ENCODE measurements at regions not wholly inside any gene's neighbourhood (a gene's known extent, or its start where the extent isn't known, plus 50 kb on each side); places are given as distances from the start of the nearest gene placed in this dataset.
"Not testable (repeated sequence)": the region's sequence is repeated elsewhere in the genome, so short reads cannot be mapped to it uniquely, and the experiment has no call there.

DNA sequence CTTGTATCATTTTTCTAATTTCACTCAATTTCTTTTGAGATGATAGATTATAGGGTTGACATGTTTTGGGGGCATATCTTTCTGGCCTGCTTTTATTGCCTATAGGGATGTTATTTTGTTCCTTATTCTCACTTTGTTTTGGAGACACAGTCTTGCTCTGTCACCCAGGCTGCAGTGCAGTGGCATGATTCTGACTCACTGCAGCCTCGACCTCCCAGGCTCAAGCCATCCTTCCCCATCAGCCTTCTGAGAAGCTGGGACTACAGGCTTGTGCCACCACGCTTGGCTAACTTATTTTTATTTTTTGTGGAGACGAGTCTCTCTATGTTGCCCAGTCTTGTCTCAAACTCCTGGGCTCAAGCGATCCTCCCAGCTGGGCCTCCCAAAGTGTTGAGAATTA, 72.8 kb upstream of the FAN1 start:
- no peak overlapping the region for H2AFZ ChIP-seq (ENCODE audit: low read length)
- no peaks in the 10 kb centered on the region for H3F3A ChIP-seq (ENCODE audit: low read depth)
- H3K9me3 ChIP-seq (ENCODE audit: insufficient read depth, low read depth, low read length): no peaks in the 10 kb centered on the region
- H4K20me1 ChIP-seq (ENCODE audit: insufficient read depth, low read length, poor library complexity, severe bottlenecking): peaks cover 9% of the 10 kb centered on the region
- H3K9ac ChIP-seq (ENCODE audit: low read depth, low read length, poor library complexity, severe bottlenecking): no peak overlapping the region
- H3K4me2 ChIP-seq (ENCODE audit: low read depth, low read length, poor library complexity, severe bottlenecking): peak overlapping the region; percentile 8
- no peaks in the 10 kb centered on the region for H3K27me3 ChIP-seq (ENCODE audit: insufficient read depth, low read length, poor library complexity, severe bottlenecking)
- no peak for TF ChIP-seq EZH2phosphoT487 (IDR thresholded peaks at IDR 0.05; ENCODE audit: borderline replicate concordance)
- TF ChIP-seq, protein P1, sequence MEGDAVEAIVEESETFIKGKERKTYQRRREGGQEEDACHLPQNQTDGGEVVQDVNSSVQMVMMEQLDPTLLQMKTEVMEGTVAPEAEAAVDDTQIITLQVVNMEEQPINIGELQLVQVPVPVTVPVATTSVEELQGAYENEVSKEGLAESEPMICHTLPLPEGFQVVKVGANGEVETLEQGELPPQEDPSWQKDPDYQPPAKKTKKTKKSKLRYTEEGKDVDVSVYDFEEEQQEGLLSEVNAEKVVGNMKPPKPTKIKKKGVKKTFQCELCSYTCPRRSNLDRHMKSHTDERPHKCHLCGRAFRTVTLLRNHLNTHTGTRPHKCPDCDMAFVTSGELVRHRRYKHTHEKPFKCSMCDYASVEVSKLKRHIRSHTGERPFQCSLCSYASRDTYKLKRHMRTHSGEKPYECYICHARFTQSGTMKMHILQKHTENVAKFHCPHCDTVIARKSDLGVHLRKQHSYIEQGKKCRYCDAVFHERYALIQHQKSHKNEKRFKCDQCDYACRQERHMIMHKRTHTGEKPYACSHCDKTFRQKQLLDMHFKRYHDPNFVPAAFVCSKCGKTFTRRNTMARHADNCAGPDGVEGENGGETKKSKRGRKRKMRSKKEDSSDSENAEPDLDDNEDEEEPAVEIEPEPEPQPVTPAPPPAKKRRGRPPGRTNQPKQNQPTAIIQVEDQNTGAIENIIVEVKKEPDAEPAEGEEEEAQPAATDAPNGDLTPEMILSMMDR (conservative IDR thresholded peaks at IDR 0.05; ENCODE audit: low read length): no peak
- no peaks in the 10 kb centered on the region for H3K4me1 ChIP-seq (ENCODE audit: insufficient read depth, low read length, poor library complexity, severe bottlenecking)
- H3K9me2 ChIP-seq (replicated peaks; ENCODE audit: low read depth, low read length): no peaks in the 10 kb centered on the region
- H3K79me2 ChIP-seq (ENCODE audit: insufficient read depth, low read length): peaks cover 26% of the 10 kb centered on the region; the same call in 1 of the 2 replicates
- H3K4me3 ChIP-seq (ENCODE audit: low read length, poor library complexity, severe bottlenecking): no peak overlapping the region
- peaks cover 32% of the 10 kb centered on the region for H3K36me3 ChIP-seq (ENCODE audit: insufficient read depth, low read length)

DNA sequence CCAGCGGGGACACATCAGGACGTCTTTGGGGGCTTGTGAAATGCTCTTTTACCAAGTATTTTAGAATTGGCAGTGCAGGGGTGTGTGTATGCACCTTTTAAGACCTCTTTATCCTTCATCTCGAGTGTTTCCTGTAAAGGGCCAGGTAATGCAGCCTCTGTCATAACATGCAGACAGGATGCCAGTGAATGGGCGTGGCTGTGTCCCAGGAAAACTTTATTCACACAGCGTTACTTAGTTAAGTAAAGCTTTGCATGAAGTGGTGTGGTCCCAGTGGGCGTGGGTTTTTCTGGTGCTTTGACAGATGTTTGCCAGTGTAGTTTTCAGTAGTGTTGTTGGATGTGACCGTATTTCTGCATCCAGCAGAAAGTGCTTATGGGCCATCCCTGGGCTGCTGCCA, 70.3 kb upstream of the FAN1 start:
- not testable (repeated sequence) for H3F3A ChIP-seq (ENCODE audit: low read depth); H3K4me3 ChIP-seq (ENCODE audit: low read length, poor library complexity, severe bottlenecking); H2AFZ ChIP-seq (ENCODE audit: low read length); H3K4me1 ChIP-seq (ENCODE audit: insufficient read depth, low read length, poor library complexity, severe bottlenecking); H3K9ac ChIP-seq (ENCODE audit: low read depth, low read length, poor library complexity, severe bottlenecking); H3K9me2 ChIP-seq (replicated peaks; ENCODE audit: low read depth, low read length); H4K20me1 ChIP-seq (ENCODE audit: insufficient read depth, low read length, poor library complexity, severe bottlenecking); H3K9me3 ChIP-seq (ENCODE audit: insufficient read depth, low read depth, low read length); H3K4me2 ChIP-seq (ENCODE audit: low read depth, low read length, poor library complexity, severe bottlenecking); H3K27me3 ChIP-seq (ENCODE audit: insufficient read depth, low read length, poor library complexity, severe bottlenecking)
- Histone ChIP-seq H3K36me3 (ENCODE audit: insufficient read depth, low read length) (peaks cover 36% of the 10 kb centered on the region), H3K79me2 (ENCODE audit: insufficient read depth, low read length) (peaks cover 26% of the 10 kb centered on the region; the same call in 1 of the 2 replicates)

DNA sequence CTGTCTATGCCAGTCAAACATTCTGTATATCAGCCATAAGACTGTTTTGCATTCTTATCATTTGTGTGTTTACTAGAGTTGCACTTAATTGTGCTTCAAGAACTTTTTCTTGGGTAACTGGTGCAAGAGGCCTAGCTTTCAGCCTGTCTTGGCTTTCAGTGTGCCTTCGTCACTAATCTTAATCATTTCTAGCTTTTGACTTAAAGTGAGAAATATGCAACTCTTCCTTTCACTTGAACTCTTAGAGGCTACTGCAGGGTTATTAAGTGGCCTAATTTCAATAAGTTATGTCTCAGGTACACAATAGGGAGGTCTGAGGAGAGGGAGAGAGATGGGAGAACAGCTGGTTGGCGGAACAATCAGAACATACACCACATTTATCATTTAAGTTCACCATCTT, 62.1 kb upstream of the FAN1 start:
- H3K9me3 ChIP-seq (ENCODE audit: insufficient read depth, low read depth, low read length); H3K9ac ChIP-seq (ENCODE audit: low read depth, low read length, poor library complexity, severe bottlenecking); H3K79me2 ChIP-seq (ENCODE audit: insufficient read depth, low read length); H3K4me2 ChIP-seq (ENCODE audit: low read depth, low read length, poor library complexity, severe bottlenecking); H3F3A ChIP-seq (ENCODE audit: low read depth); H4K20me1 ChIP-seq (ENCODE audit: insufficient read depth, low read length, poor library complexity, severe bottlenecking); H2AFZ ChIP-seq (ENCODE audit: low read length); H3K4me3 ChIP-seq (ENCODE audit: low read length, poor library complexity, severe bottlenecking); H3K27me3 ChIP-seq (ENCODE audit: insufficient read depth, low read length, poor library complexity, severe bottlenecking); H3K9me2 ChIP-seq (replicated peaks; ENCODE audit: low read depth, low read length): not testable (repeated sequence)
- peaks cover 14% of the 10 kb centered on the region for H3K4me1 ChIP-seq (ENCODE audit: insufficient read depth, low read length, poor library complexity, severe bottlenecking)
- peaks cover 13% of the 10 kb centered on the region; the same call in 1 of the 2 replicates for H3K36me3 ChIP-seq (ENCODE audit: insufficient read depth, low read length)

DNA sequence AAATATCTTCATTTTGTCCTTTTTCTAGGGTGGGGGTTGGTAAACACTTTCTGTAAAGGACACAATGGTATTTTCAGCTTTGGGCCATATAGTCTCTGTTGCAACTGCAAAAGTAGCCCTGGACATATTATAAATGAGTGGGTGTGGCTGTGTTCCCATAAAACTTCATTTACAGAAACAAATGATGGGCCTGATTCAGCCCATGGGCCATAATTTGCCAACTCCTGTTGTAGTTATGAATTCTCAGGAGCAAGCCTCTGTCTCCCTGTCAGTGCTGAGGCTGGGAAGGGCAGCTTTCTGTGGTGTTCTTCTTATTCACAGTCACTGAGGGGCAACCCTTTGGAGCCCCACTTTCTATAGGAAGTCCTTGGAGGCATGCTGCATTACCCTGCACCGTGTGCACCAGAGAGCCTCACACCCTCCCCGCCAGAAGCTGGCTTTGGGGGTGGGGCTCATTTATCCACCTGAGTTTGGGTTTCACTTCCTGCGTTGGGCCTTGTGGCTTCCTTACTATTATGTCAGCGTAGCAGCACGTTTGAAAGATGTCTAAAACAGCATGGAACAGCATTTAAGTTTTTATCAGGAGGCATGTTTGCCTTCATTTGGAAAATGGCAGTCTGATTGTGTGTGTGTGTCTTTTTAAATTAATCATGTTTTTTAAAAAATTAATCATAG, 60.8 kb upstream of the FAN1 start:
- H2AFZ ChIP-seq (ENCODE audit: low read length); H3F3A ChIP-seq (ENCODE audit: low read depth); H3K9me2 ChIP-seq (replicated peaks; ENCODE audit: low read depth, low read length); H3K79me2 ChIP-seq (ENCODE audit: insufficient read depth, low read length); H3K9me3 ChIP-seq (ENCODE audit: insufficient read depth, low read depth, low read length); H3K36me3 ChIP-seq (ENCODE audit: insufficient read depth, low read length); H3K27me3 ChIP-seq (ENCODE audit: insufficient read depth, low read length, poor library complexity, severe bottlenecking); H4K20me1 ChIP-seq (ENCODE audit: insufficient read depth, low read length, poor library complexity, severe bottlenecking): not testable (repeated sequence)
- Histone ChIP-seq H3K4me3 (ENCODE audit: low read length, poor library complexity, severe bottlenecking) (peak overlapping the region; percentile 38), H3K4me1 (ENCODE audit: insufficient read depth, low read length, poor library complexity, severe bottlenecking) (peaks cover 14% of the 10 kb centered on the region), H3K9ac (ENCODE audit: low read depth, low read length, poor library complexity, severe bottlenecking) (peak overlapping the region; percentile 6), H3K4me2 (ENCODE audit: low read depth, low read length, poor library complexity, severe bottlenecking) (peak overlapping the region; percentile 49)

DNA sequence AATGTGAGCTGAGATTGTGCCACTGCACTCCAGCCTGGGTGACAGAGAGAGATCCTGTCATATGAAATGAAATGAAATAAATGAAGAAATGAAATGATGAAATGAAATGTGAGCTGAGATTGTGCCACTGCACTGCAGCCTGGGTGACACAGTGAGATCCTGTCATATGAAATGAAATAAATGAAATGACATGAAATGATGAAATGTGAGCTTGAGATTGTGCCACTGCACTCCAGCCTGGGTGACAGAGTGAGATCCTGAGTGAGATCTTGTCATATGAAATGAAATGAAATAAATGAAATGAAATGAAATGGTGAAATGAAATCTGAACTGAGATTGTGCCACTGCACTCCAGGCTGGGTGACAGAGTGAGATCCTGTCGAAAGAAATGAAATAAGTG, 58.2 kb upstream of the FAN1 start:
- peaks cover 14% of the 10 kb centered on the region for H3K4me1 ChIP-seq (ENCODE audit: insufficient read depth, low read length, poor library complexity, severe bottlenecking)

More for the DNA sequence above, 58.2 kb upstream of the FAN1 start:
- not testable (repeated sequence) for H3F3A ChIP-seq (ENCODE audit: low read depth); H3K9me2 ChIP-seq (replicated peaks; ENCODE audit: low read depth, low read length); H3K27me3 ChIP-seq (ENCODE audit: insufficient read depth, low read length, poor library complexity, severe bottlenecking); H3K79me2 ChIP-seq (ENCODE audit: insufficient read depth, low read length); H3K9me3 ChIP-seq (ENCODE audit: insufficient read depth, low read depth, low read length); H2AFZ ChIP-seq (ENCODE audit: low read length); H3K36me3 ChIP-seq (ENCODE audit: insufficient read depth, low read length); H3K4me3 ChIP-seq (ENCODE audit: low read length, poor library complexity, severe bottlenecking); H4K20me1 ChIP-seq (ENCODE audit: insufficient read depth, low read length, poor library complexity, severe bottlenecking); H3K4me2 ChIP-seq (ENCODE audit: low read depth, low read length, poor library complexity, severe bottlenecking); H3K9ac ChIP-seq (ENCODE audit: low read depth, low read length, poor library complexity, severe bottlenecking)

Measured in Loucy (cell line).